ENCODE measurements at regions not wholly inside any gene's neighbourhood (a gene's known extent, or its start where the extent isn't known, plus 50 kb on each side); places are given as distances from the start of the nearest gene placed in this dataset.
"Not testable (repeated sequence)": the region's sequence is repeated elsewhere in the genome, so short reads cannot be mapped to it uniquely, and the experiment has no call there.

DNA sequence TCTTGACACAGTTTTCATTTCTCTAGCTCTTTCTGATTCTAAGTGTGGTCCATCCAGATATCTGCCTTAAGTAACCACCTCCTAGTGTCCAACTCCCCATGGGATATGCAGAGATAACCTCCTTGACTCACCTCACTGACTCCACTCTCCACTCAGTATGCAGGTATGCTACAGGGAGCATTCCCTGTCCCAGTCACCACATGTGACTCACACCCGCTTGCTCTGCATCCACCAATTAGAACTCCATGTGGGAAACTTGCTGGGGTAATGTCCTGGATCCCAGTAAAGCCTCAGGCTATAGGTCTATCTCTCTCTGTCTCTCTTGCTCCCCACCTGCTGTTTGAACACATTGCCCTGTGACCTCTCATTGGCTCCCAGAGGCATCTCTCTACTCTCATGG lies 563.9 kb downstream of the HTR1A start:
- no peaks in the 10 kb centered on the region for H3K36me3 ChIP-seq (ENCODE audit: control insufficient read depth, insufficient read depth, low read length)
- H3K27ac ChIP-seq: no peak overlapping the region
- no peaks in the 10 kb centered on the region for H3K4me1 ChIP-seq
- H3K79me2 ChIP-seq: no peaks in the 10 kb centered on the region
- no peak overlapping the region for H2AFZ ChIP-seq
- no peak overlapping the region for H3K9ac ChIP-seq
- H3K27me3 ChIP-seq (ENCODE audit: control insufficient read depth, insufficient read depth, low read length): no peaks in the 10 kb centered on the region
- H3K9me3 ChIP-seq (ENCODE audit: control insufficient read depth, low read length): no peaks in the 10 kb centered on the region
- no peak overlapping the region for H3K4me3 ChIP-seq (ENCODE audit: low read depth, low read length)
- no peak overlapping the region for H3K4me2 ChIP-seq (ENCODE audit: low read length)
- TF ChIP-seq, protein P1, sequence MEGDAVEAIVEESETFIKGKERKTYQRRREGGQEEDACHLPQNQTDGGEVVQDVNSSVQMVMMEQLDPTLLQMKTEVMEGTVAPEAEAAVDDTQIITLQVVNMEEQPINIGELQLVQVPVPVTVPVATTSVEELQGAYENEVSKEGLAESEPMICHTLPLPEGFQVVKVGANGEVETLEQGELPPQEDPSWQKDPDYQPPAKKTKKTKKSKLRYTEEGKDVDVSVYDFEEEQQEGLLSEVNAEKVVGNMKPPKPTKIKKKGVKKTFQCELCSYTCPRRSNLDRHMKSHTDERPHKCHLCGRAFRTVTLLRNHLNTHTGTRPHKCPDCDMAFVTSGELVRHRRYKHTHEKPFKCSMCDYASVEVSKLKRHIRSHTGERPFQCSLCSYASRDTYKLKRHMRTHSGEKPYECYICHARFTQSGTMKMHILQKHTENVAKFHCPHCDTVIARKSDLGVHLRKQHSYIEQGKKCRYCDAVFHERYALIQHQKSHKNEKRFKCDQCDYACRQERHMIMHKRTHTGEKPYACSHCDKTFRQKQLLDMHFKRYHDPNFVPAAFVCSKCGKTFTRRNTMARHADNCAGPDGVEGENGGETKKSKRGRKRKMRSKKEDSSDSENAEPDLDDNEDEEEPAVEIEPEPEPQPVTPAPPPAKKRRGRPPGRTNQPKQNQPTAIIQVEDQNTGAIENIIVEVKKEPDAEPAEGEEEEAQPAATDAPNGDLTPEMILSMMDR (IDR thresholded peaks at IDR 0.05): no peak

DNA sequence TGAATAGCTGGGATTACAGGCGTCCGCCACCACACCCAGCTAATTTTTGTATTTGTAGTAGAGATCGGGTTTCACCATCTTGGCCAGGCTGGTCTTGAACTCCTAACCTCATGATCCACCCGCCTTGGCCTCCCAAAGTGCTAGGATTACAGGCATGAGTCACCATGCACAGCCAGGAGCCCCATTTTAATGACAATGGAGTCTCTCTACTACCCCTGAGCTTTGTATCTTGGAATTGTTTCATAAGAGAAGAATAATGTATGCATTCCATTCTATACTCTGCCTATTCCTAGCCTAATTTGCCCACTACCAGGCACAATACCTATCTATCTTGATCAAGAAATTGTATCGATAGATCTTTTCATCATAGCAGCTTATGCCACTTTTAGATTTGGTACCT lies 574.1 kb downstream of the HTR1A start:
- not testable (repeated sequence) for H3K4me2 ChIP-seq (ENCODE audit: low read length); H2AFZ ChIP-seq; H3K4me1 ChIP-seq; H3K9me3 ChIP-seq (ENCODE audit: control insufficient read depth, low read length); H3K9ac ChIP-seq; H3K36me3 ChIP-seq (ENCODE audit: control insufficient read depth, insufficient read depth, low read length); H3K79me2 ChIP-seq; H3K27ac ChIP-seq; H3K4me3 ChIP-seq (ENCODE audit: low read depth, low read length); H3K27me3 ChIP-seq (ENCODE audit: control insufficient read depth, insufficient read depth, low read length)

DNA sequence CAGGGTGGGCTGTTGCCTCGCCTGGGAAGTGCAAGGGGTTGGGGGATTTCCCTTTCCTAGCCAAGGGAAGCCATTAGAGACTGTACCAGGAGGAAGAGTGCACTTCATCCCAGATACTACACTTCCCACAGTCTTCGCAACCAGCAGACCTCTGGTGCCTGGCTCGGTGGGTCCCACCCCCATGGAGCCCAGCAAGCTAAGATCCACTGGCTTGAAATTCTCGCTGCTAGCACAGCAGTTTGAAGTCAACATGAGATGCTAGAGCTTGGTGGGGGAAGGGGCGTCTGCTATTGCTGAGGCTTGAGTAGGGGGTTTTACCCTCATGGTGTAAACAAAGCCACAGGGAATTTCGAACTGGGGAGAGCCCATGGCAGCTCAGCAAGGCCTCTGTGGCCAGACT lies 586.4 kb downstream of the HTR1A start:
- no peaks in the 10 kb centered on the region for H3K27me3 ChIP-seq (ENCODE audit: control insufficient read depth, insufficient read depth, low read length)
- TF ChIP-seq, protein P1 (IDR thresholded peaks at IDR 0.05): no peak
- no peaks in the 10 kb centered on the region for H3K36me3 ChIP-seq (ENCODE audit: control insufficient read depth, insufficient read depth, low read length)
- H3K4me3 ChIP-seq (ENCODE audit: low read depth, low read length): no peak overlapping the region
- no peaks in the 10 kb centered on the region for H3K4me1 ChIP-seq
- no peak overlapping the region for H3K27ac ChIP-seq
- H3K79me2 ChIP-seq: no peaks in the 10 kb centered on the region
- no peak overlapping the region for H3K4me2 ChIP-seq (ENCODE audit: low read length)
- H3K9ac ChIP-seq: no peak overlapping the region
- no peaks in the 10 kb centered on the region for H3K9me3 ChIP-seq (ENCODE audit: control insufficient read depth, low read length)
- H2AFZ ChIP-seq: no peak overlapping the region

DNA sequence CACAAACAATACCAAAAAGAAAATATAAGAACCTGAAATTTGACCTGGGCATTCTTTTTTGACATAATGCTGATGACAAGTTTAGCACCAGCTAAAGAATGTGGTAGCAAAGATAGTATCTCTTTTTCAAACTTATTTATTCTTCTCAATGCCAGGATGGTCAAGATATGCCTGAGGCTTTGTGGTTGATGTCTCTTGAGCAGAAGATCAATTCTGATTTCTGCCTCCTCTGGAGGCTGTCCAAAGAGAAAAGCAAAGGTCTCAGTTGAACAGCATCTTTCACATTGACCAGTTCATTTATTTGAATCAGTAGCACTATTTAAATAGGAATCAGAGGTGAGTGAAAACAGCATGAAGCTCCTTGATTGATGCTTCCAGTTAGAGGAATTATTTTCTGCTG lies 588.2 kb downstream of the HTR1A start:
- no peak overlapping the region for H2AFZ ChIP-seq
- no peaks in the 10 kb centered on the region for H3K4me1 ChIP-seq
- TF ChIP-seq, protein P1 (IDR thresholded peaks at IDR 0.05): no peak
- H3K79me2 ChIP-seq: no peaks in the 10 kb centered on the region
- no peak overlapping the region for H3K9ac ChIP-seq
- H3K9me3 ChIP-seq (ENCODE audit: control insufficient read depth, low read length): no peaks in the 10 kb centered on the region
- no peak overlapping the region for H3K27ac ChIP-seq
- no peak overlapping the region for H3K4me3 ChIP-seq (ENCODE audit: low read depth, low read length)
- H3K4me2 ChIP-seq (ENCODE audit: low read length): no peak overlapping the region
- H3K36me3 ChIP-seq (ENCODE audit: control insufficient read depth, insufficient read depth, low read length): no peaks in the 10 kb centered on the region
- H3K27me3 ChIP-seq (ENCODE audit: control insufficient read depth, insufficient read depth, low read length): no peaks in the 10 kb centered on the region

DNA sequence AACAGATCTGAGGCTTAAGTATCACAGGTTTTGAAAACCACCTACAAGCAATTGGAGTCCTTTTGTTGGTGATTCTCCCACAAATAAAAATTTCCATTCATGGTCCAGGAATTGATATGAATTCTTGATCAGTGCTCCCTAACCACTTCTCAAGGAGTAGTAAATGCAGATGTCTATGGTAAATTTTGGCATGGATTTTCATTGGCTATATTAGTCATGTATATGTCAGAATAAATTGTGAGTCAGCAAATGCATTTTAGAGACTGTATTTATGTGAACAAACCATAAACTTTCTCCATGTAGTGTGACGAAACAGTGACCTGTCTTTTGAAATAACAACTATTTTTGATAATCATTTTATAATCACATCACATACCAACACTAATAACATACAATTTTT lies 611.1 kb downstream of the HTR1A start:
- Histone ChIP-seq H3K27ac (no peak overlapping the region), H2AFZ (no peak overlapping the region), H3K79me2 (no peaks in the 10 kb centered on the region), H3K9me3 (ENCODE audit: control insufficient read depth, low read length) (no peaks in the 10 kb centered on the region), H3K4me3 (ENCODE audit: low read depth, low read length) (no peak overlapping the region), H3K9ac (no peak overlapping the region), H3K4me2 (ENCODE audit: low read length) (no peak overlapping the region), H3K36me3 (ENCODE audit: control insufficient read depth, insufficient read depth, low read length) (no peaks in the 10 kb centered on the region), H3K4me1 (no peaks in the 10 kb centered on the region), H3K27me3 (ENCODE audit: control insufficient read depth, insufficient read depth, low read length) (no peaks in the 10 kb centered on the region)
- TF ChIP-seq, protein P1 (IDR thresholded peaks at IDR 0.05): no peak

Measured in parathyroid adenoma (tissue), 2 donors.